Upper lobe of left lung (tissue), 4 donors: ENCODE measurements at regions not wholly inside any gene's neighbourhood (a gene's known extent, or its start where the extent isn't known, plus 50 kb on each side); places are given as distances from the start of the nearest gene placed in this dataset.
"Not testable (repeated sequence)": the region's sequence is repeated elsewhere in the genome, so short reads cannot be mapped to it uniquely, and the experiment has no call there.

Experiments
- CTCF ChIP-seq, 6 experiments: fragments of 450-650 bp in 4 of 6; fragments of 200-600 bp in 2 of 6; sonication (generic) in 2 of 6; IDR thresholded peaks; one replicate each; pipeline ENCODE4 v1.5.1; 2016 to 2019; ENCODE audit warnings: antibody characterized with exemption in 6 of 6
- EP300 ChIP-seq, 4 donors: sonication (generic); formaldehyde crosslinking; IDR thresholded peaks; one replicate each; pipeline ENCODE4 v1.5.1; 2017; ENCODE audit warnings: antibody characterized with exemption in 4 of 4, control low read depth in 2 of 4
- POLR2A ChIP-seq, 4 donors: fragments of 450-650 bp; IDR thresholded peaks; one replicate each; pipeline ENCODE4 v1.5.1; 2016 to 2017; ENCODE audit warnings: antibody characterized with exemption in 4 of 4, mild to moderate bottlenecking in 2 of 4
- POLR2AphosphoS5 ChIP-seq, 2 donors: sonication (generic); formaldehyde crosslinking; IDR thresholded peaks; one replicate each; pipeline ENCODE4 v1.5.1; 2017; ENCODE audit warnings: antibody characterized with exemption in 2 of 2

GRCh38 chr15:21249508-21250019, 190.7 kb downstream of the POTEB3 start:
- not testable (repeated sequence) for TF ChIP-seq CTCF, POLR2AphosphoS5, POLR2A, EP300 (IDR thresholded peaks at IDR 0.05)
